ENCODE measurements at regions not wholly inside any gene's neighbourhood (a gene's known extent, or its start where the extent isn't known, plus 50 kb on each side); places are given as distances from the start of the nearest gene placed in this dataset.
"Not testable (repeated sequence)": the region's sequence is repeated elsewhere in the genome, so short reads cannot be mapped to it uniquely, and the experiment has no call there.

DNA sequence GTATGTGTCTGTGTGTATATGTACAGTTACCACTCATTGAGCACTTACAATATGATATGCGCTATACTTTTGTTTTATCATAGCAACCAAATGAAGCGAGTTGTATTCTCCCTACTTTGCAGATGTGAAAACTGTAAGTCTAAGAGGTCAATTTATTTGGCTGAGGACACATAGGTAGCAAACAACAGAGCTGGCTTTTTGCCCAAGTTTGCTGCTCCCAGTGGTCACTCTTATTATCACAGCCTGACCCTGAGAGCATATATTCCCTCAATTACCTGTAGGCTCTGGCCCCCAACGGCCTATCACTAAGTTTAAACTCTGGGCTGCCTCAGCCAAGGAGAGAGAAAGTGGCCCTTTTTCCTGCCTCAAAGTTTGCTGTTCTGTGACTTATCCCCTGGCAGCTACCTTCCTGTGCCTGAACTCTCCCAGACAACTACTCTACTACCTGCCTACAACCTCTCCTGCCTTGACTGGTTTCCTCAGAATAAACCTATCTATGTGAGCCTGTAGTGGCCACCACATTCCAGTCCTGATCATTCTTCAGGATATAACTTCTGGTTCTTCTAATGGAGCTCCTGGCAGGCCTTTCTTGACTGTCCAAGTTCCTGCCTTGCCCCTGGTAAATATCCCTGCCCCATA, 221.8 kb downstream of the FRK start:
- 83% methylated on average over 3 of the region's 3 CpGs for WGBS
- no peak overlapping the region for H3K9ac ChIP-seq (ENCODE audit: low read depth, low read length)
- 0 out of 2 replicates have a peak, but pooled peaks cover 6% of the 10 kb centered on the region for H3K9me3 ChIP-seq (ENCODE audit: insufficient read depth, low read depth, low read length)
- H3K4me1 ChIP-seq (ENCODE audit: insufficient read depth, low read length) = no peaks in the 10 kb centered on the region
- no peak overlapping the region for H3K4me3 ChIP-seq (ENCODE audit: low read length)
- H3K27ac ChIP-seq (ENCODE audit: low read depth, low read length) = no peak overlapping the region
- H3K27me3 ChIP-seq (ENCODE audit: insufficient read depth, low read length) = no peaks in the 10 kb centered on the region
- H3K36me3 ChIP-seq (ENCODE audit: insufficient read depth, low read length) = no peaks in the 10 kb centered on the region

DNA sequence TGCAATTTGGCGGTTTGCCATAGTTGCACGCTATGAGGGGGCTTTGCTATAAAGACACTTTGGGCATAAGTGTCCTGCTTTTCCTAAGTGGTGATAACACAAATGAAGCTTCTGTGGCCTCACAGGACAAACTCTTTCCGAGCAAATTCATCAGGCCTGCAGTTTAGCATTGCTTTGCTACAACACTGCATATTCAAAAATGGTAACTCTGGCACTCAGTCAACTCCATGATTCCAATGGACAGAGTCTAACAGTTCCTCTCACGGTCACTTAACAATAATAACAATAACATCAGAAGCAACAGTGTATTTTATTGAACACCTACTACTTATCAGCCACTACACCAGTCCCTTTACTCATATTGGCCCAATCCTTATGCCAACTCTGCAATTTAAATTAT, 222.5 kb downstream of the FRK start:
- WGBS = 93% methylated on average over 4 of the region's 4 CpGs
- Histone ChIP-seq H3K4me3 (ENCODE audit: low read length) (no peak overlapping the region), H3K36me3 (ENCODE audit: insufficient read depth, low read length) (no peaks in the 10 kb centered on the region), H3K27ac (ENCODE audit: low read depth, low read length) (no peak overlapping the region), H3K9ac (ENCODE audit: low read depth, low read length) (no peak overlapping the region), H3K4me1 (ENCODE audit: insufficient read depth, low read length) (no peaks in the 10 kb centered on the region), H3K9me3 (ENCODE audit: insufficient read depth, low read depth, low read length) (0 out of 2 replicates have a peak, but pooled peaks cover 6% of the 10 kb centered on the region), H3K27me3 (ENCODE audit: insufficient read depth, low read length) (no peaks in the 10 kb centered on the region)

DNA sequence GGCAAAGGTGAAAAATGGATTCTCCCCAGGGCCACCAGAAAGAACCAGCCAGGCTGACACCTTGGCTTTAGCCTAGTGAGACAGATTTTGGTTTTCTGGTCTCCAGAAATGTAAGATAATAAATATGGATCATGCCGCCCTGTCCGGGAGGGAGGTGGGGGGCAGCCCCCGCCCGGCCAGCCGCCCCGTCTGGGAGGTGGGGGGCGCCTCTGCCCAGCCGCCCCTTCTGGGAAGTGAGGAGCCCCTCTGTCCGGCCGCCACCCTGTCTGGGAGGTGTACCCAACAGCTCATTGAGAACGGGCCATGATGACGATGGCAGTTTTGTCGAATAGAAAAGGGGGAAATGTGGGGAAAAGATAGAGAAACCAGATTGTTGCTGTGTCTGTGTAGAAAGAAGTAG, 224.3 kb downstream of the FRK start:
- H3K9ac ChIP-seq (ENCODE audit: low read depth, low read length); H3K27me3 ChIP-seq (ENCODE audit: insufficient read depth, low read length); H3K36me3 ChIP-seq (ENCODE audit: insufficient read depth, low read length); H3K27ac ChIP-seq (ENCODE audit: low read depth, low read length); H3K4me3 ChIP-seq (ENCODE audit: low read length); H3K4me1 ChIP-seq (ENCODE audit: insufficient read depth, low read length); H3K9me3 ChIP-seq (ENCODE audit: insufficient read depth, low read depth, low read length): not testable (repeated sequence)
- WGBS = 92% methylated on average over 7 of the region's 13 CpGs

DNA sequence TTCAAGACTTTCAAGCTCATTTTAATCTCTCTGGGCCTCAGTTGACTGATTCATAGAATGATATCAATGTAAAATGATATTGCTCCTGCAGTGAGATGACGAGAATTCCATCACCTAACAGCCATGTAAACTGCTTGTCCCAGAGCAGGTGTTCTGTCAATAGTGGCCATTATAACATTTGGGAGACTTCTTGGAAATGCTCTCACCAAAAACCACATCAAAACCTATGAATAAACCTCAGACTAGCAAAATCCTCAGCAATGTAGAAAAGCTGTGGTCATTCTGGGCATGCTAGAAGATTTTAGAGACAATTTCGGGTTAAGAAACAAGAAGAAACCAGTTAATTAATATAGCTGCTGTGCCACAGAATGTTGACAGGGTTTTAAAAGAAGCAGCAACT, 225.4 kb downstream of the FRK start:
- Histone ChIP-seq H3K4me1 (ENCODE audit: insufficient read depth, low read length) (no peaks in the 10 kb centered on the region), H3K36me3 (ENCODE audit: insufficient read depth, low read length) (no peaks in the 10 kb centered on the region), H3K9me3 (ENCODE audit: insufficient read depth, low read depth, low read length) (0 out of 2 replicates have a peak, but pooled peaks cover 6% of the 10 kb centered on the region), H3K27me3 (ENCODE audit: insufficient read depth, low read length) (no peaks in the 10 kb centered on the region), H3K27ac (ENCODE audit: low read depth, low read length) (no peak overlapping the region), H3K9ac (ENCODE audit: low read depth, low read length) (no peak overlapping the region), H3K4me3 (ENCODE audit: low read length) (no peak overlapping the region)
- 90% methylated on average over 2 of the region's 2 CpGs for WGBS

DNA sequence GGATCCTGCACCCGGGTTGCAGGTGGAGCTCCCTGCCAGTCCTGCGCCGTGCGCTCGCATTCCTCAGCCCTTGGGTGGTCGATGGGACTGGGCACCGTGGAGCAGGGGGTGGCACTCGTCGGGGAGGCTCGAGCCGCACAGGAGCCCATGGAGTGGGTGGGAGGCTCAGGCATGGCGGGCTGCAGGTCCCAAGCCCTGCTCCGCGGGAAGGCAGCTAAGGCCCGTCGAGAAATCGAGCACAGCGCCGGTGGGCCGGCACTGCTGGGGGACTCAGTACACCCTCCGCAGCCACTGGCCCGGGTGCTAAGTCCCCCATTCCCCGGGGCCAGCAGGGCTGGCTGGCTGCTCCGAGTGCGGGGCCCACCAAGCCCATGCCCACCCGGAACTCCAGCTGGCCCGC, 226.1 kb downstream of the FRK start:
- H3K36me3 ChIP-seq (ENCODE audit: insufficient read depth, low read length); H3K27ac ChIP-seq (ENCODE audit: low read depth, low read length); H3K9ac ChIP-seq (ENCODE audit: low read depth, low read length); H3K27me3 ChIP-seq (ENCODE audit: insufficient read depth, low read length); H3K4me1 ChIP-seq (ENCODE audit: insufficient read depth, low read length); H3K9me3 ChIP-seq (ENCODE audit: insufficient read depth, low read depth, low read length); H3K4me3 ChIP-seq (ENCODE audit: low read length): not testable (repeated sequence)
- WGBS = 97% methylated on average over 25 of the region's 27 CpGs

DNA sequence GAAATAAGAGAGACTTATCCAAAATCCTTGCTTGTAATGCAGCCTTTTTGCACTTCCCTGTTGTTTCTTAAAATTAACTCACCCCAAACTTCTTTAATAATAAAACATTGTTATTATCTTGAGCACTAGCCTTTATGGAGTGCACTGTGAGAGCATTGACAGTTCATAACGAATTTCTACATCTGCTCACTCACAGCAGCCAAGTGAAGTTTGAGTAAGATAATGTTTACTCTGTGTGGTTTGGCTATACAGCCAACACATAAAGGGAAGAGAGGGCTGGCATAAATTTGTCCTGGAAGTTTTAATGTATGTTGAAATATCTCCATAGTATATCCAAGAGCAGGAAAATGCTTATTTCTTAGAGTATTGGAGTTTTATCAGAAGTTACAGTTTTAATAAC, 227.9 kb downstream of the FRK start:
- H3K4me1 ChIP-seq (ENCODE audit: insufficient read depth, low read length) = no peaks in the 10 kb centered on the region
- H3K9me3 ChIP-seq (ENCODE audit: insufficient read depth, low read depth, low read length) = 0 out of 2 replicates have a peak, but pooled peaks cover 6% of the 10 kb centered on the region
- 100% methylated on average over 1 of the region's 1 CpG for WGBS
- H3K27me3 ChIP-seq (ENCODE audit: insufficient read depth, low read length) = no peaks in the 10 kb centered on the region
- no peak overlapping the region for H3K9ac ChIP-seq (ENCODE audit: low read depth, low read length)
- no peak overlapping the region for H3K4me3 ChIP-seq (ENCODE audit: low read length)
- H3K27ac ChIP-seq (ENCODE audit: low read depth, low read length) = no peak overlapping the region
- no peaks in the 10 kb centered on the region for H3K36me3 ChIP-seq (ENCODE audit: insufficient read depth, low read length)

DNA sequence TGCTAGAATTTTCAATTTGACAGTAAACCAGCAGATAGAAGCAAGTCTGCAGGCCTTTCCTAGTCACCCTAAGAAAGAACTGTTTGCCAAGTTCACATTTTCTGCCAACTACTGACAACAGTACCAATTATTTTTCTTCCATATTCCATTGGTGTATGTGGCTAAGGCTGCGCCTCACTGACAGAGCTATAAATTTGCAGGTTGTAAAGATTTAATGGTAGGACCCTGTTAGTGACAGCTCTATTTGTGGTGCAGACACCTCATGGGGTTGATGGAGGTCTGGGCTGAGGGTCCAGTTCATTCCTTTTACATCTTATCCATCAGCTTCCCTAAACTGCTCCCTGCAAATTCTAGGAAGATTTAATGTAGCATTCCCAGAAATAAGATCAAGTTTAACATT, 228.5 kb downstream of the FRK start:
- Histone ChIP-seq H3K9me3 (ENCODE audit: insufficient read depth, low read depth, low read length) (0 out of 2 replicates have a peak, but pooled peaks cover 6% of the 10 kb centered on the region), H3K4me1 (ENCODE audit: insufficient read depth, low read length) (no peaks in the 10 kb centered on the region), H3K4me3 (ENCODE audit: low read length) (no peak overlapping the region)

DNA sequence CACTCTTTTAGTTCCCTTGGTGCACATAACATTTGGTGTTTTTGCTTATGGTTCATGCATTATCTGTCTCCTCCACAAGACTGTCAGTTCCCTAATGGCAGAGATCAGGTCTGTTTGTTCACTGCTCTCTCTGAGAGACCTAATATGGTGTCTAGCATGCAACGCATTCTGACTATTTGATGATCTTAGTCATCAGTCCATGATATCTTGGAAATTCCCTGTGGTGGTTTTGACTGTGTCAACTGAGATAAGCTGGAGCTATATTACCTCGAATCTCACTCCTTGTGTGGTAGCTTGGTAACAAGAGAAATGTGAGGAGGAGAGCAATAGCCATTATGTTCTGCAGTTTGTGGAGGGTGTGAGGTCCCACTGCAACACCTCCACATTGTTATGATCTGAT, 229.8 kb downstream of the FRK start:
- 97% methylated on average over 2 of the region's 2 CpGs for WGBS
- Histone ChIP-seq H3K4me1 (ENCODE audit: insufficient read depth, low read length) (no peaks in the 10 kb centered on the region), H3K9ac (ENCODE audit: low read depth, low read length) (no peak overlapping the region), H3K9me3 (ENCODE audit: insufficient read depth, low read depth, low read length) (0 out of 2 replicates have a peak, but pooled peaks cover 6% of the 10 kb centered on the region), H3K27me3 (ENCODE audit: insufficient read depth, low read length) (no peaks in the 10 kb centered on the region), H3K4me3 (ENCODE audit: low read length) (no peak overlapping the region), H3K36me3 (ENCODE audit: insufficient read depth, low read length) (no peaks in the 10 kb centered on the region), H3K27ac (ENCODE audit: low read depth, low read length) (no peak overlapping the region)

More for the DNA sequence above, 228.5 kb downstream of the FRK start:
- Histone ChIP-seq H3K36me3 (ENCODE audit: insufficient read depth, low read length) (no peaks in the 10 kb centered on the region), H3K9ac (ENCODE audit: low read depth, low read length) (no peak overlapping the region), H3K27ac (ENCODE audit: low read depth, low read length) (no peak overlapping the region), H3K27me3 (ENCODE audit: insufficient read depth, low read length) (no peaks in the 10 kb centered on the region)
- 100% methylated on average over 1 of the region's 1 CpG for WGBS

DNA sequence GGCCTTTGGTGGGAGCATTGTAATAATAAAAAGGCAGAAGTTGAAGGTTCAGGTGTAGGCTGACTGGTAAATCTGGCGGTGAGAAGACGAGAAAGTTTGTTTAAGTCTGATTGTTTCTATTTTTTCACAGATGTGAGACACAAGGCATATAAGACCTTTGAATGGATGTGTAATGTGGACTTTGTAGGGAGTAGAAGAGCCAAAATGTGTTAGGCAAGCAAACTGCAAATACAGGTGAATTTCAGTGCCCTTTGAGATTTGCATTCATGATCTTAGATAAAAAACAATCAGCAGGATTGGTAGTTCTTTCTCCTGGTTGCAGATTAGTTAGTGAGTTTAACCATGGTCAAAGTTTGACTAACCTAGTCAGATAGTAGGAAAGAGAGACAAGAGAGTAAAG, 238.9 kb downstream of the FRK start:
- Histone ChIP-seq H3K4me1 (ENCODE audit: insufficient read depth, low read length) (no peaks in the 10 kb centered on the region), H3K27me3 (ENCODE audit: insufficient read depth, low read length) (no peaks in the 10 kb centered on the region), H3K9me3 (ENCODE audit: insufficient read depth, low read depth, low read length) (no peaks in the 10 kb centered on the region), H3K9ac (ENCODE audit: low read depth, low read length) (no peak overlapping the region), H3K27ac (ENCODE audit: low read depth, low read length) (no peak overlapping the region), H3K36me3 (ENCODE audit: insufficient read depth, low read length) (no peaks in the 10 kb centered on the region), H3K4me3 (ENCODE audit: low read length) (no peak overlapping the region)
- WGBS = 98% methylated on average over 2 of the region's 2 CpGs

DNA sequence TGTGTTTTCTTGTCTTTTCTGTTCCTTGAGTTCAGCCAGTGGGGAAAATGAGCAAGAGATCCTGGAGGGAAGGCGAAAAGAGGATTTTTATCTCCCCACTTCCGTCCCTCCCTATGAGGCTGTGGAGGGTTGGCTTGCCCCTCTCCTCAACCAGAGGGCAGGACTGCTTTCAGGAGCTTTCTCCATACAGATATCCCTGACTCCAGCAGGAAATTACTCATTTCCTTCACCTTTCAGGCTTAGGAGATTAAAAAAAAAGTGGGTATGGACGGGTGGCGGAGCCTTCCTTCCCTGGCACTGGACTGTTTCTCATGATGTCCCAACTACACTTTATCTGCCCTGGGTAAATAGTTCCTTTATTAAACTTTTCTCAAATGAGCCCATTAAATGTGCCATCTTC, 241.2 kb downstream of the FRK start:
- H3K9me3 ChIP-seq (ENCODE audit: insufficient read depth, low read depth, low read length) = no peaks in the 10 kb centered on the region
- H3K9ac ChIP-seq (ENCODE audit: low read depth, low read length) = no peak overlapping the region
- no peaks in the 10 kb centered on the region for H3K36me3 ChIP-seq (ENCODE audit: insufficient read depth, low read length)
- H3K27me3 ChIP-seq (ENCODE audit: insufficient read depth, low read length) = no peaks in the 10 kb centered on the region
- H3K27ac ChIP-seq (ENCODE audit: low read depth, low read length) = no peak overlapping the region
- H3K4me1 ChIP-seq (ENCODE audit: insufficient read depth, low read length) = no peaks in the 10 kb centered on the region
- no peak overlapping the region for H3K4me3 ChIP-seq (ENCODE audit: low read length)
- 84% methylated on average over 4 of the region's 4 CpGs for WGBS

DNA sequence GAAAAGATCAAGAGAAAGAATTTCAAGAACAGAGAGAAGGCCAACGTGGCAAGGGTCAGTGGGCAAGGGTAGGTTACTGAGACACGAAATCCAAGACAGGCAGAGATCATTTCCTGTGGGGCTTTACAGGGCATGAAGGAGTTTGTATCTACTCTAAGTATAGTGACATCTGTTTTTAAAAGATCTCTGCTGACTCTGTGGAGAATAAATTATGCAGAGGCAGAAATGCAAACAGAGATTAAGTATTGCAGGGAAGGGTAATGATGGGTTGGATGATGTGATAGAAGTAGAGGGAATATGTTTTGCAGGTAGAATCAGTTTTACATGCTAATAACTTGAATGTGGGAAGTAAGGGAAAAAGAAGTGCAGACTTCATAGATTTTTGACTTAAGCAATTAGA, 243.5 kb downstream of the FRK start:
- Histone ChIP-seq H3K36me3 (ENCODE audit: insufficient read depth, low read length) (no peaks in the 10 kb centered on the region), H3K4me3 (ENCODE audit: low read length) (no peak overlapping the region), H3K9ac (ENCODE audit: low read depth, low read length) (no peak overlapping the region), H3K4me1 (ENCODE audit: insufficient read depth, low read length) (no peaks in the 10 kb centered on the region), H3K27ac (ENCODE audit: low read depth, low read length) (no peak overlapping the region), H3K27me3 (ENCODE audit: insufficient read depth, low read length) (no peaks in the 10 kb centered on the region), H3K9me3 (ENCODE audit: insufficient read depth, low read depth, low read length) (no peaks in the 10 kb centered on the region)
- WGBS = 79% methylated on average over 2 of the region's 2 CpGs

DNA sequence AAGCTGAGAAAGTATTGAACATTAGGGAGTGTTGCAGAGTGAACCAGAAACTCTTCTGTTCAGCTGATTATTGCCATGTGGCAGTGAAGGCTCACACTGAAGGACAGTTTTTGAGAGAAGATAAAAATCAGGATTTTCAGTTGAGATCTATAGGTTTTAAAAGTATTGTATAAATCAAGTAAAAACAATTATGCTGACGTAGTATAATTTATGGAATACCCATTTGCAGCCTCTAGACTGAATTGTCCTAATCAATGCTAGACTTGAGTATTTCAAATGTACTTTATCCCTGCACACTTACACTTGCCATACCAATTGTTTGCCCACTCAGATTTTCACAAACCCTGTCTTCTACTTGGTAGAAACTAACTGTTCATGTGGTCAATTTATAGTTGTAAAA, 245.8 kb downstream of the FRK start:
- no peak overlapping the region for H3K9ac ChIP-seq (ENCODE audit: low read depth, low read length)

More for the DNA sequence above, 245.8 kb downstream of the FRK start:
- no peaks in the 10 kb centered on the region for H3K9me3 ChIP-seq (ENCODE audit: insufficient read depth, low read depth, low read length)
- no peak overlapping the region for H3K4me3 ChIP-seq (ENCODE audit: low read length)
- no peaks in the 10 kb centered on the region for H3K36me3 ChIP-seq (ENCODE audit: insufficient read depth, low read length)
- WGBS = 100% methylated on average over 1 of the region's 1 CpG
- H3K27ac ChIP-seq (ENCODE audit: low read depth, low read length) = no peak overlapping the region
- H3K27me3 ChIP-seq (ENCODE audit: insufficient read depth, low read length) = no peaks in the 10 kb centered on the region
- H3K4me1 ChIP-seq (ENCODE audit: insufficient read depth, low read length) = no peaks in the 10 kb centered on the region
